A549 (cell line): ENCODE measurements at regions not wholly inside any gene's neighbourhood (a gene's known extent, or its start where the extent isn't known, plus 50 kb on each side); places are given as distances from the start of the nearest gene placed in this dataset.

Source experiments
- ATAC-seq, 2 experiments: fragments of 200-7000 bp in 1 of 2; fragments of >200 bp in 1 of 2; cut with Nextera tagmentation in 1 of 2; cut with Tn5 transposase in 1 of 2; 3 replicates each; pipeline versions ENCODE4 v1.8.0 to v1.9.1; 2018 to 2020; ENCODE audit warnings: mild to moderate bottlenecking in 1 of 2, moderate library complexity in 1 of 2
- CTCF ChIA-PET: fragments of 300-600 bp; sonication (Branson Sonifier 250); formaldehyde crosslinking; extraction: SDS; loops from one replicate; lab custom pipeline; 2021; ENCODE audit warnings: antibody characterized with exemption, inconsistent platforms; lab: Yijun Ruan, JAX
- POLR2A ChIA-PET: fragments of 350-600 bp; formaldehyde crosslinking; extraction: SDS; loops from one replicate; lab custom pipeline; 2021; ENCODE audit warnings: antibody characterized with exemption, inconsistent platforms; lab: Yijun Ruan, JAX
- DNase-seq, 2 experiments: peaks; one replicate each; pipeline versions ENCODE4 v3.0.0 to v3.0.0-alpha.2; 2011 to 2016; ENCODE audit warnings: low read depth in 1 of 2, low spot score in 1 of 2
- FAIRE-seq: peaks from 2 replicates; lab custom pipeline; 2011; peaks lifted over from hg19 to GRCh38; lab: Jason Lieb, UNC
- H3K27ac ChIP-seq, 2 experiments: fragments of >200 bp; sonication (Bioruptor Twin); formaldehyde crosslinking; 3 replicates each; pipeline ENCODE4 v1.5.1; 2016 to 2017
- H3K4me1 ChIP-seq: fragments of >200 bp; sonication (Bioruptor Twin); formaldehyde crosslinking; 3 replicates; pipeline ENCODE4 v1.6.1; 2016
- H3K4me2 ChIP-seq: fragments of >200 bp; sonication (Bioruptor Twin); formaldehyde crosslinking; 3 replicates; pipeline ENCODE4 v1.6.1; 2016
- H3K4me3 ChIP-seq: fragments of >200 bp; sonication (Bioruptor Twin); formaldehyde crosslinking; 3 replicates; pipeline ENCODE4 v1.5.1; 2016
- H3K9me3 ChIP-seq: fragments of >200 bp; sonication (Bioruptor Twin); formaldehyde crosslinking; 3 replicates; pipeline ENCODE4 v1.6.1; 2016
- ATOH8 ChIP-seq: fragments of 250-450 bp; sonication (Bioruptor Pico); IDR thresholded peaks from 2 replicates; pipeline ENCODE4 v1.5.0; 2020; ENCODE audit warnings: low read depth, mild to moderate bottlenecking, moderate library complexity
- CEBPB ChIP-seq, 2 experiments: fragments of >200 bp in 1 of 2; sonication (Bioruptor Twin) in 1 of 2; formaldehyde crosslinking in 1 of 2; IDR thresholded peaks; 2 replicates each; pipeline ENCODE4 v1.6.1; 2012 to 2016
- CHD4 ChIP-seq: fragments of 200-600 bp; sonication (generic); IDR thresholded peaks from 2 replicates; pipeline ENCODE4 v1.6.1; 2016; ENCODE audit warnings: antibody characterized with exemption, mild to moderate bottlenecking, borderline replicate concordance
- ESRRA ChIP-seq: fragments of 150-350 bp; IDR thresholded peaks from 2 replicates; pipeline ENCODE4 v1.6.1; 2014; ENCODE audit warnings: mild to moderate bottlenecking, low read length, borderline replicate concordance
- FOSL2 ChIP-seq, 2 experiments: fragments of 450-650 bp in 1 of 2; fragments of >200 bp in 1 of 2; sonication (Bioruptor Twin) in 1 of 2; formaldehyde crosslinking; IDR thresholded peaks; 2 replicates each; pipeline versions ENCODE4 v1.5.0 to v1.6.1; 2016 to 2020; ENCODE audit warnings: mild to moderate bottlenecking in 1 of 2, moderate library complexity in 1 of 2
- GATA3 ChIP-seq: IDR thresholded peaks from 2 replicates; pipeline ENCODE4 v1.6.1; 2012; ENCODE audit warnings: borderline replicate concordance
- HDAC2 ChIP-seq: fragments of 200-600 bp; sonication (generic); IDR thresholded peaks from 2 replicates; pipeline ENCODE4 v1.6.1; 2016
- HES2 ChIP-seq: fragments of >200 bp; sonication (Bioruptor Twin); formaldehyde crosslinking; IDR thresholded peaks from 2 replicates; pipeline ENCODE4 v1.6.1; 2016
- HOXB13 ChIP-seq: fragments of 250-450 bp; sonication (Bioruptor Pico); IDR thresholded peaks from 2 replicates; pipeline ENCODE4 v1.5.0; 2020; ENCODE audit warnings: low read depth, mild to moderate bottlenecking, moderate library complexity
- JUNB ChIP-seq: fragments of >200 bp; sonication (Bioruptor Twin); formaldehyde crosslinking; IDR thresholded peaks from 2 replicates; pipeline ENCODE4 v1.6.1; 2016
- KDM1A ChIP-seq: fragments of 200-600 bp; sonication (generic); IDR thresholded peaks from 2 replicates; pipeline ENCODE4 v1.6.1; 2016; ENCODE audit warnings: low read depth, mild to moderate bottlenecking
- MAFK ChIP-seq: fragments of 450-650 bp; IDR thresholded peaks from 2 replicates; pipeline ENCODE4 v1.6.1; 2014; ENCODE audit not compliant: partially characterized antibody
- NPAS2 ChIP-seq: fragments of 250-450 bp; sonication (Bioruptor Pico); IDR thresholded peaks from 2 replicates; pipeline ENCODE4 v1.8.0; 2022; ENCODE audit warnings: mild to moderate bottlenecking, moderate library complexity, borderline replicate concordance
- PHF8 ChIP-seq: fragments of 200-600 bp; sonication (generic); IDR thresholded peaks from 2 replicates; pipeline ENCODE4 v1.6.1; 2016; ENCODE audit warnings: low read depth, mild to moderate bottlenecking, antibody characterized with exemption, moderate library complexity, borderline replicate concordance
- RAD21 ChIP-seq, 2 experiments: fragments of >200 bp in 1 of 2; sonication (Bioruptor Twin) in 1 of 2; formaldehyde crosslinking in 1 of 2; IDR thresholded peaks in 1 of 2; conservative IDR thresholded peaks in 1 of 2; 2 replicates in 1 of 2; 3 replicates in 1 of 2; pipeline ENCODE4 v1.6.1; 2012 to 2018; ENCODE audit warnings: inconsistent platforms in 1 of 2
- RFX5 ChIP-seq: fragments of 450-650 bp; IDR thresholded peaks from 2 replicates; pipeline ENCODE4 v1.7.1; 2014; ENCODE audit warnings: antibody characterized with exemption, mild to moderate bottlenecking, moderate library complexity
- RNF2 ChIP-seq: fragments of 200-600 bp; sonication (generic); IDR thresholded peaks from 2 replicates; pipeline ENCODE4 v1.6.1; 2016; ENCODE audit warnings: low read depth, mild to moderate bottlenecking, antibody characterized with exemption, moderate library complexity, borderline replicate concordance
- TFCP2L1 ChIP-seq: fragments of 250-450 bp; sonication (Bioruptor Pico); IDR thresholded peaks from 2 replicates; pipeline ENCODE4 v1.5.0; 2021; ENCODE audit warnings: mild to moderate bottlenecking
- USF2 ChIP-seq: fragments of 450-650 bp; IDR thresholded peaks from 2 replicates; pipeline ENCODE4 v1.6.1; 2014; ENCODE audit warnings: antibody characterized with exemption
- ZFP36 ChIP-seq: fragments of 450-650 bp; IDR thresholded peaks from 2 replicates; pipeline ENCODE4 v1.6.1; 2014; ENCODE audit warnings: borderline replicate concordance; ENCODE audit not compliant: partially characterized antibody
- ZNF302 ChIP-seq: fragments of 250-450 bp; sonication (Bioruptor Pico); IDR thresholded peaks from 2 replicates; pipeline ENCODE4 v1.9.0; 2021; ENCODE audit warnings: inconsistent platforms, mild to moderate bottlenecking, moderate library complexity
- WGBS: methylation state at CpG from one replicate; pipeline ENCODE4 v1.1.6; 2017; ENCODE audit errors: missing lambda C conversion rate; 5-methylcytosine and 5-hydroxymethylcytosine counted together
- TF ChIP-seq, protein P1 (sequence below): fragments of 150-350 bp; IDR thresholded peaks from 2 replicates; pipeline ENCODE4 v1.6.1; 2014; ENCODE audit warnings: low read depth, mild to moderate bottlenecking, low read length

DNA sequence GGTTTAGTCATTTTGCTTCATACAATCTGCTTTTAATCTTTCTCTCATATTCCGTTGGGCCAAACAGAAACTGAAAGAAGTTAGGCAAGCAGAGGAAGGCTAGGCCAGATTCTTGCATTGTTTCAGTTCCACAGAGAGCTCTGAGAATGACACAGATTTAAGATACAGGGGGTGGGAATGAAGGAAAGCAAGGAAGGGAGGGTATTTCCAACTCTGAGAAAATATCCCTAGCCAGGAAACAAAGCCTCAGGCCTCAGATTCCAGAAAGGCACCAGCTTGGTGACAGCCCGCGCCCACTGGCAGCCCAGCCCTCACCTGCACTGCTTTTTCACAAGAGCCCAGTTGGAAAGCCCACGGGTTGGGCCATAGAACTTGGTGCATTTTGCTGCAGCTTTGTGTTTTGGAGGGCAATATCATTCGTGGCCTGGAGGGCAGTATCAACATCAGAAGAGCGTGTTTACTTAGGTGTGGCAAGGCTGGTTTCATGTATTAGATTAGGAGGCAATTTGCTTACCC lies 63.5 kb downstream of the ENC1 start:
- ChIA-PET CTCF (interaction anchor here (1.1 kb wide), 1 partner anchor 33 kb away, joined by 3 read pairs; no protein-coding TSS in a partner anchor), POLR2A (no interaction called here)
- peak overlapping the region; percentile 21 to 69; a peak in 3 of 6 replicates for H3K27ac ChIP-seq
- no peaks in the 10 kb centered on the region for H3K9me3 ChIP-seq
- FAIRE-seq (no peak), DNase-seq (no peak), ATAC-seq (no peak)
- 54% methylated on average over 6 of the region's 6 CpGs for WGBS
- peak overlapping the region; percentile 54 for H3K4me2 ChIP-seq
- TF ChIP-seq TFCP2L1 (CRISPR knock-in tag) (no peak), HES2 (no peak), ATOH8 (CRISPR knock-in tag) (no peak), HDAC2 (no peak), MAFK (no peak), HOXB13 (CRISPR knock-in tag) (no peak)
- no peak overlapping the region for H3K4me3 ChIP-seq
- peaks cover 45% of the 10 kb centered on the region for H3K4me1 ChIP-seq

GRCh38 chr5:74575741-74576538 lies 64.6 kb downstream of the ENC1 start:
- Histone ChIP-seq H3K9me3 (no peaks in the 10 kb centered on the region), H3K4me3 (no peak overlapping the region), H3K4me1 (peaks cover 34% of the 10 kb centered on the region), H3K4me2 (peak overlapping the region; percentile 32)
- DNase-seq: peak in 1 of 2 experiments; percentile 25
- POLR2A ChIA-PET: no interaction called here
- WGBS: 74% methylated on average over 15 of the region's 15 CpGs
- peak in 1 of 2 experiments; percentile 45; a peak in 2 of 6 replicates for ATAC-seq
- TF ChIP-seq PHF8 (no peak), JUNB (peak; percentile 42; the same call in 1 of the 2 replicates), ESRRA (no peak), RNF2 (no peak), USF2 (no peak), ZFP36 (no peak), GATA3 (peak; percentile 38; the same call in 1 of the 2 replicates), FOSL2 (IDR thresholded peaks at IDR 0.05) (no peak), FOSL2 (CRISPR knock-in tag; IDR thresholded peaks at IDR 0.05) (peak; percentile 53)
- TF ChIP-seq, all 56 proteins: peak for 3
- CTCF ChIA-PET: no interaction called here
- H3K27ac ChIP-seq: peak overlapping the region in 1 of 2 experiments; percentile 69; a peak in 3 of 6 replicates
- FAIRE-seq: no peak

GRCh38 chr5:74570250-74570649 lies 70.3 kb downstream of the ENC1 start:
- no peak for FAIRE-seq
- WGBS: 58% methylated on average over 2 of the region's 2 CpGs
- TF ChIP-seq, protein P1, sequence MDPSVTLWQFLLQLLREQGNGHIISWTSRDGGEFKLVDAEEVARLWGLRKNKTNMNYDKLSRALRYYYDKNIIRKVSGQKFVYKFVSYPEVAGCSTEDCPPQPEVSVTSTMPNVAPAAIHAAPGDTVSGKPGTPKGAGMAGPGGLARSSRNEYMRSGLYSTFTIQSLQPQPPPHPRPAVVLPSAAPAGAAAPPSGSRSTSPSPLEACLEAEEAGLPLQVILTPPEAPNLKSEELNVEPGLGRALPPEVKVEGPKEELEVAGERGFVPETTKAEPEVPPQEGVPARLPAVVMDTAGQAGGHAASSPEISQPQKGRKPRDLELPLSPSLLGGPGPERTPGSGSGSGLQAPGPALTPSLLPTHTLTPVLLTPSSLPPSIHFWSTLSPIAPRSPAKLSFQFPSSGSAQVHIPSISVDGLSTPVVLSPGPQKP: no peak
- no peak for TF ChIP-seq NPAS2 (CRISPR knock-in tag)
- TF ChIP-seq CEBPB (IDR thresholded peaks at IDR 0.05): no peak
- no peak for TF ChIP-seq RAD21 (conservative IDR thresholded peaks at IDR 0.05 in 1 of 2, IDR thresholded peaks at IDR 0.05 in 1 of 2)
- no peak for TF ChIP-seq MAFK
- TF ChIP-seq KDM1A: no peak
- no peak for TF ChIP-seq ESRRA
- no peak for TF ChIP-seq CHD4
- no peak for TF ChIP-seq ATOH8 (CRISPR knock-in tag)
- no peak for TF ChIP-seq RFX5
- no peak for TF ChIP-seq ZNF302 (CRISPR knock-in tag)
- TF ChIP-seq, all 56 proteins: peak for 0
- ATAC-seq (no peak), DNase-seq (no peak)
- Histone ChIP-seq H3K9me3 (no peaks in the 10 kb centered on the region), H3K27ac (no peak overlapping the region), H3K4me1 (peaks cover under 1% of the 10 kb centered on the region; the same call in 1 of the 3 replicates), H3K4me2 (no peak overlapping the region), H3K4me3 (no peak overlapping the region)
- POLR2A ChIA-PET: no interaction called here
- CTCF ChIA-PET: interaction anchor here (1.1 kb wide), 1 partner anchor 28 kb away, joined by 3 read pairs; no protein-coding TSS in a partner anchor
